ENCODE measurements at regions not wholly inside any gene's neighbourhood (a gene's known extent, or its start where the extent isn't known, plus 50 kb on each side); places are given as distances from the start of the nearest gene placed in this dataset.

DNA sequence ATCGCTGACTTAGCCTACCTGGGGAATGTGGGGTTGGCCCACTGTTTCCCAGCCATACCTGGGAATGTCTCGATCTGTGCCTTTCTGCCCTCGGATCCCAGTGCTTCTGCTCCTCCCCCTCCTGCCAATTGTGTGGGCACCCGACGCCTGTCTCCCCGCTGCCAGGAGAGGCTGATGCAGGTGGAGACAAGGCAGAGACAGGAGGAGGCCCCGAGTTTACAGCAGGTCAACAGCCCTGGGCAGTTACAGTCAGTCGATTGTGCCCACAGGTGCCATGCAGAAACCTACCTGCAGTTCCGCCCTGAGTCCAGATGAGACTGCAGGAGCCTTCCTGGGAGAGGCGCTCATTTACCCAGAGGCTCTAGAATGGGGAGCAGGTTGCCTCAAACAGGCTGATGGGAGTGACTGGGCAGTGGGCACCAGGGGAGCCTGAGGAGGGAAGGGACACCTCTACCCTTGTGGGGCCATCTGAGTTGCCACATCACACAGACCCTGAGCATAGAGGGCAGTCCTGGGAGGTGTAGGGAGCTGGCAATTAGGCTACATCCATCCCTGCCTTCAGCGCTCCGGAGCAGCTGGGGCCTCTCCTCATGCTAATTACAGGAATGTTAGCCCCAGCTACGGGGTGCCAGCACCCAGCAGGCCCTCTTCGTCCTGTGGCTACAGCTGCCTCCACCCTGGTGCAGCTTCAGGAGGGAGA lies 300.1 kb downstream of the NDUFA10 start:
- intact Hi-C loops (cut with DNase I) = no loop called here
- 66% methylated on average over 14 of the region's 14 CpGs for WGBS
- no peaks in the 10 kb centered on the region for H3K9me3 ChIP-seq
- TF ChIP-seq POLR2A (IDR thresholded peaks at IDR 0.05) = no peak
- TF ChIP-seq, protein P1, sequence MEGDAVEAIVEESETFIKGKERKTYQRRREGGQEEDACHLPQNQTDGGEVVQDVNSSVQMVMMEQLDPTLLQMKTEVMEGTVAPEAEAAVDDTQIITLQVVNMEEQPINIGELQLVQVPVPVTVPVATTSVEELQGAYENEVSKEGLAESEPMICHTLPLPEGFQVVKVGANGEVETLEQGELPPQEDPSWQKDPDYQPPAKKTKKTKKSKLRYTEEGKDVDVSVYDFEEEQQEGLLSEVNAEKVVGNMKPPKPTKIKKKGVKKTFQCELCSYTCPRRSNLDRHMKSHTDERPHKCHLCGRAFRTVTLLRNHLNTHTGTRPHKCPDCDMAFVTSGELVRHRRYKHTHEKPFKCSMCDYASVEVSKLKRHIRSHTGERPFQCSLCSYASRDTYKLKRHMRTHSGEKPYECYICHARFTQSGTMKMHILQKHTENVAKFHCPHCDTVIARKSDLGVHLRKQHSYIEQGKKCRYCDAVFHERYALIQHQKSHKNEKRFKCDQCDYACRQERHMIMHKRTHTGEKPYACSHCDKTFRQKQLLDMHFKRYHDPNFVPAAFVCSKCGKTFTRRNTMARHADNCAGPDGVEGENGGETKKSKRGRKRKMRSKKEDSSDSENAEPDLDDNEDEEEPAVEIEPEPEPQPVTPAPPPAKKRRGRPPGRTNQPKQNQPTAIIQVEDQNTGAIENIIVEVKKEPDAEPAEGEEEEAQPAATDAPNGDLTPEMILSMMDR (IDR thresholded peaks at IDR 0.05) = no peak
- no peak for TF ChIP-seq POLR2AphosphoS5 (IDR thresholded peaks at IDR 0.05)
- H3K27me3 ChIP-seq (replicated peaks; ENCODE audit: insufficient read depth) = no peaks in the 10 kb centered on the region
- no peak overlapping the region for H3K4me3 ChIP-seq
- DNase-seq (ENCODE audit: low spot score) = no peak
- no peaks in the 10 kb centered on the region for H3K4me1 ChIP-seq (replicated peaks)
- H3K27ac ChIP-seq = no peak overlapping the region
- no peaks in the 10 kb centered on the region for H3K36me3 ChIP-seq

DNA sequence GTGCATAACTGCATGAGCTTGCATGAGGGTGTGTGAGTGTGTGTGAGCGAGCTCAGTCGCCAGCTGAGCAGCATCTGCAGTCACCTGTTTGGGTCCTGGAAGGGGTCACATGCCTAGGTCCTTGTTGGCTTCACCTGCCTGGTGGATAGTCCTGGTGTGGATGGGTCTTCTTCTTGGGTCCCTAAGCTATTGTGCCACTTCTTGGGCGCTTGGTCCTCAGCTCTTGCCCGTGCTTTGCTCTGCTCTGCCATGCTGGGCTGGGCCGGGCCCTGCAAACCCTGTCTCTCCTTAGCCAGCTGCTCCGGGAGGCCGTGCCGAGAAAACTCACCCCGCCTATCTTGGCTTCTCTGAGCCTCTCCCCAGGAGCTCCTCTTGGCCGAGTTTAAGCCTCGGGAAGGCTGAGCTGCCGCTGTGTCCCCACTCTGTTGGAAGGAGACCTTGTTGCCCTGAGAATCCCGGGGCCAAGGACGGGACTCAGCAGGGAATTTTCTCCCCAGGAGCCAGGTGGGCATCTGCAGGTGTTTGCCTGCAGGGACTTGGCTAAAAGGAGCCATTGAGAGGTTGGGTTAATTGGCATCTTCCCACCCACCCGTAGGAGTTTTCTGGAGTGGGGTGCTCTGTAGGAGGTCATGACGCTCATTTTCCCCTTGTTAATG lies 300.8 kb downstream of the NDUFA10 start:
- Histone ChIP-seq H3K4me1 (replicated peaks) (no peaks in the 10 kb centered on the region), H3K27me3 (replicated peaks; ENCODE audit: insufficient read depth) (no peaks in the 10 kb centered on the region), H3K27ac (no peak overlapping the region), H3K9me3 (no peaks in the 10 kb centered on the region), H3K4me3 (no peak overlapping the region), H3K36me3 (no peaks in the 10 kb centered on the region)
- intact Hi-C loops (cut with DNase I) = no loop called here
- TF ChIP-seq, protein P1 (IDR thresholded peaks at IDR 0.05) = no peak
- no peak for TF ChIP-seq POLR2A (IDR thresholded peaks at IDR 0.05)
- no peak for TF ChIP-seq POLR2AphosphoS5 (IDR thresholded peaks at IDR 0.05)
- no peak for DNase-seq (ENCODE audit: low spot score)
- 34% methylated on average over 16 of the region's 16 CpGs for WGBS

DNA sequence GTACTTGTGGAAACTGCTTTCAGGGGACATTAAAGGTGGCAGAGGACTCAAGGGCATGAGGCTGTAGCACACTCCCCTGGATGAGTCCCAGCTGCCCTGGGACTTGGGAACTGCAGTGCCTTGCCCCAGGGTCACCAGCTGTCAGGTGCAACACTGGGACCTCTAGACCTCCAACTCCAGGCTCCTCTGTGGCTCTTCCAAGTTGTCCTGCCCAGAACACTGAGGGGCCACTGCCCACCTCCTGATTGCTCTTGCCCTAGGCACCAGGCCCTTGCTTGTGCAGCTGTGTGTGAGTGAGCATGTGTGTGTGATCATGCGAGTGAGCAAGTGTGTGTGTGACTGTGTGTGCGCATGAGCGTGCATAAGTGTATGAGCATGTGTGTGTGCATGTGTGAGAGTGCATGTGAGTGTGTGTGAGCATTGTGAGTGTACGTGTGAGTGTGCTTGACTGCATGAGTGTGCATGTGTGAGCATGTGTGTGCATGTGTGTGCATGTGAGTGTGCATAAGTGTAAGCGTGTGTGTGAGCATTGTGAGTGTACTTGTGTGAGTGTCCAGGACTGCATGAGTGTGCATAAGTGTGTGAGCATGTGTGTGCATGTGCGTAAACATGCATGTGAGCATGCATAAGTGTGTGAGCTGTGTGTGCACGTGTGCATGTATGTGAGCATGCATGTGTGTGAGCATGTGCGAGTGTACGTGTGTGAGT lies 301.5 kb downstream of the NDUFA10 start:
- H3K27ac ChIP-seq = no peak overlapping the region
- no peaks in the 10 kb centered on the region for H3K27me3 ChIP-seq (replicated peaks; ENCODE audit: insufficient read depth)
- H3K4me3 ChIP-seq = no peak overlapping the region
- H3K36me3 ChIP-seq = no peaks in the 10 kb centered on the region
- no peaks in the 10 kb centered on the region for H3K4me1 ChIP-seq (replicated peaks)
- no peaks in the 10 kb centered on the region for H3K9me3 ChIP-seq
- DNase-seq (ENCODE audit: low spot score) = no peak
- WGBS = 88% methylated on average over 9 of the region's 9 CpGs
- intact Hi-C loops (cut with DNase I) = no loop called here
- TF ChIP-seq POLR2AphosphoS5 (IDR thresholded peaks at IDR 0.05) = no peak
- TF ChIP-seq, protein P1 (IDR thresholded peaks at IDR 0.05) = no peak
- TF ChIP-seq POLR2A (IDR thresholded peaks at IDR 0.05) = no peak

DNA sequence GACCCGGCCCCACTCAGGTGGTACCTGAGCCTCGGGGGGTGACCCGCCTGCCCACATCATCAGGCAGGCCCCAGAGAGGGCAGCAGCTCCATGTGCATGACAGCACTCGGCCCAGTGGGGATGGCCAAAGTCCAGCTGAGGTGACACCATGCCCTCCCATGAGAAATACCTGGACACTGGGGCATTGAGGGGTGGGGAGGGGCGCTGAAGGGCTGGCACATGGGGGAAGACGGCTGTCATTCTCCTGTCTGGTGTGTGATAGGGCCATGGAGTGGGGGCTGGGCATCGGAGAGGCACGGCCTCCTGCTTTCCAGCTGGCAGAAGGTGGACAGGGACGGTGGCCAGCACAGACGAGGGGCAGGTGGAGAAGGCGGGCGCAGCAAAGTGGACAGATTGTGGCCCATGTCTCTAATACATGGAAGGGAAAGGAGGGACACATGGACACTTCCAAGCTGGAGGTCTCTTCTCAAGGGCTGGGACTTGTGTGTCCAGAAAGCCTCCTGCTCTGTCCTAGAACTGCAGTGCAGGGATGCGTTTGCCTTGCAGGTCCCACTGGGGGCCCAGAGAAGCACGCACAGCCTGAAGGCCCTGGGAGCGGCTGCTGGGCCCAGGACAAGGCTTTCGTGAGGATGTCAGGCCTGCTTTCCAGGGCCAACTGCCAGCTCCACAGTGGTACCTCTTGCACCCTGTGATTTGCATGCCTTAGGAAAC lies 302.2 kb downstream of the NDUFA10 start:
- TF ChIP-seq POLR2AphosphoS5 (IDR thresholded peaks at IDR 0.05) = no peak
- TF ChIP-seq, protein P1 (IDR thresholded peaks at IDR 0.05) = no peak
- no peak for TF ChIP-seq POLR2A (IDR thresholded peaks at IDR 0.05)
- intact Hi-C loops (cut with DNase I) = no loop called here
- 94% methylated on average over 16 of the region's 16 CpGs for WGBS

More for the DNA sequence above, 302.2 kb downstream of the NDUFA10 start:
- no peak overlapping the region for H3K27ac ChIP-seq
- no peak for DNase-seq (ENCODE audit: low spot score)
- H3K9me3 ChIP-seq = no peaks in the 10 kb centered on the region
- H3K4me1 ChIP-seq (replicated peaks) = no peaks in the 10 kb centered on the region
- no peaks in the 10 kb centered on the region for H3K27me3 ChIP-seq (replicated peaks; ENCODE audit: insufficient read depth)
- H3K4me3 ChIP-seq = no peak overlapping the region
- H3K36me3 ChIP-seq = no peaks in the 10 kb centered on the region
